NB4 (cell line): ENCODE measurements at regions not wholly inside any gene's neighbourhood (a gene's known extent, or its start where the extent isn't known, plus 50 kb on each side); places are given as distances from the start of the nearest gene placed in this dataset.

Experiments used
- DNase-seq: peaks from one replicate; pipeline ENCODE4 v3.0.0; 2010; ENCODE audit warnings: low read depth
- H3K4me3 ChIP-seq: one replicate; pipeline ENCODE4 v1.5.1; 2011; ENCODE audit warnings: mild to moderate bottlenecking, low read depth, low read length, moderate library complexity
- CTCF ChIP-seq: IDR thresholded peaks from one replicate; pipeline ENCODE4 v1.5.1; 2012; ENCODE audit warnings: low read depth, low read length
- MYC ChIP-seq: IDR thresholded peaks from 2 replicates; pipeline ENCODE4 v1.6.1; 2011; ENCODE audit warnings: low read depth, low read length
- POLR2A ChIP-seq: IDR thresholded peaks from 2 replicates; pipeline ENCODE4 v1.6.1; 2011; ENCODE audit warnings: mild to moderate bottlenecking; ENCODE audit not compliant: insufficient read length; ENCODE audit errors: extremely low read depth
- TF ChIP-seq, protein P1 (sequence below): IDR thresholded peaks from 2 replicates; pipeline ENCODE4 v1.6.1; 2011; ENCODE audit warnings: low read depth, low read length

- no peak for TF ChIP-seq POLR2A
- TF ChIP-seq CTCF: no peak
- TF ChIP-seq, protein P1, sequence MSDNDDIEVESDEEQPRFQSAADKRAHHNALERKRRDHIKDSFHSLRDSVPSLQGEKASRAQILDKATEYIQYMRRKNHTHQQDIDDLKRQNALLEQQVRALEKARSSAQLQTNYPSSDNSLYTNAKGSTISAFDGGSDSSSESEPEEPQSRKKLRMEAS: no peak
- TF ChIP-seq MYC: no peak
- no peak for DNase-seq
Observed at GRCh38 chr10:128877141-128877540, 589.9 kb upstream of the MGMT start.

DNA sequence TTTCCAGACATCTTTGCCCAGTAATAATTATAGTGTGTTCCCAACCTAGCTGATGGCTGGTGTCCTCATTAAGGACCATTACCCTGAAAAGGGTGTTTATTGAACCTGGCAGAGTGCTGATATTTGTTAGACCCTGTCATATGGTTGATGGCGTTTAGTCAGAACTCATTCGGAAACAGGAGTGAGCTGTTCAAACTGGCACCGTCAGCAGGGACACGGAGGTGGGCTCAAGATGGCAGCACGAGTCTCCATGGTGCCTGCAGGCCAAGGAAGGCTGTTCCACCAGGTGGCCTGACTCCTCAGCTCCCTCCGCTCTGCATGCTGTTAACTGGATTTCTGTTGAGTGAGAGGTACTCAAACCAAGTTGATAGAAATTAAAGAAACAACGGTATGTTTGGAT is 589.1 kb upstream of the MGMT start:
- TF ChIP-seq MYC: no peak
- TF ChIP-seq CTCF: no peak
- no peak for TF ChIP-seq POLR2A
- TF ChIP-seq, protein P1: no peak
- no peak overlapping the region for H3K4me3 ChIP-seq
- DNase-seq: no peak

More at GRCh38 chr10:128877141-128877540, 589.9 kb upstream of the MGMT start:
- H3K4me3 ChIP-seq: no peak overlapping the region

- no peak for DNase-seq
- no peak overlapping the region for H3K4me3 ChIP-seq
- TF ChIP-seq CTCF: no peak
- TF ChIP-seq POLR2A: no peak
- TF ChIP-seq MYC: no peak
- TF ChIP-seq, protein P1: no peak
Observed at GRCh38 chr10:128879030-128879429, 588.0 kb upstream of the MGMT start.

DNA sequence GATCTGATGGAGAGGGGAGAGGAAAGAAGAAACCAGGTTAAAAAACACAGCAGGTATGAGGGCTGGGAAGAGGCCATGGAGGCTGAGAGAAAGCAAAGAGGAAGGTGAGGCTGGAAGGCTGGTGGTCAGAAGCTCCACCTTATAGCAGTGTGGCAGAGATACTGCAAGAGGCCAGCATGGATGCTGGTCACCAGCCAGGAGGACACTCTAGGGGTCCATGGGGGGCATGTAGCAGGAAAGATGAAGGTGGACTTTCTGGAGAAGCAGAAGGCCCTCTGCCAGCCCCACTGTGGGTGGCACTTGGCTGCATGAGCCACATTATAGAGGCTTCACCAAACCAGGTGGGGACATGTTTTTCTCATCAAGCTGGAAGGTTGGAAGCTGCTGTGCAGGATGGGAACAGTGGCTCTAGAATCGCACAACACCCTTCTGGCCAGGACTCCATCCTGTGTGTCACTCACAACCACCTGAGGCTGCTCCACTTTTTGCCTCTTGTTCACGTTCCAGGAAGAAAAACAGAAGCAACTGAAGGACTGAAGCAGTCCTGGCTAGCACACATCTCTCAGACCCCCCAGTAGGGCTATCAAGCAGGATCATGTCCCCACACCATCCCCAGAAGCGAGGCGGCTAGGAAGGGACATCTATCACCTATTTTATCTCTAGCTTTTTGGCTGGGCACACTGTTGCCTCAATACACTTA is 587.5 kb upstream of the MGMT start:
- no peak overlapping the region for H3K4me3 ChIP-seq
- TF ChIP-seq CTCF: no peak
- TF ChIP-seq, protein P1: no peak
- TF ChIP-seq MYC: no peak
- no peak for TF ChIP-seq POLR2A
- no peak for DNase-seq

GRCh38 chr10:128880159-128880725 is 586.8 kb upstream of the MGMT start:
- no peak for DNase-seq
- TF ChIP-seq, protein P1: no peak
- no peak for TF ChIP-seq POLR2A
- no peak for TF ChIP-seq MYC
- TF ChIP-seq CTCF: no peak
- H3K4me3 ChIP-seq: no peak overlapping the region
